ENCODE measurements at regions not wholly inside any gene's neighbourhood (a gene's known extent, or its start where the extent isn't known, plus 50 kb on each side); places are given as distances from the start of the nearest gene placed in this dataset.
"Not testable (repeated sequence)": the region's sequence is repeated elsewhere in the genome, so short reads cannot be mapped to it uniquely, and the experiment has no call there.

- Histone ChIP-seq H3K27me3 (ENCODE audit: insufficient read depth, low read depth, low read length) (no peaks in the 10 kb centered on the region), H3K9me3 (ENCODE audit: low read length) (no peaks in the 10 kb centered on the region), H3K36me3 (ENCODE audit: insufficient read depth, low read length) (no peaks in the 10 kb centered on the region), H3F3A (ENCODE audit: insufficient read depth, low read length, poor library complexity, severe bottlenecking) (no peaks in the 10 kb centered on the region), H3K4me2 (ENCODE audit: low read length) (no peak overlapping the region), H3K9ac (ENCODE audit: low read length) (no peak overlapping the region), H3K4me3 (ENCODE audit: low read length) (no peak overlapping the region), H3K27ac (ENCODE audit: low read length) (no peak overlapping the region), H3K79me2 (replicated peaks; ENCODE audit: insufficient read depth, low read length) (no peaks in the 10 kb centered on the region), H3K9me2 (ENCODE audit: insufficient read depth, low read length) (no peaks in the 10 kb centered on the region), H4K20me1 (ENCODE audit: insufficient read depth) (no peaks in the 10 kb centered on the region), H2AFZ (ENCODE audit: low read depth, low read length) (no peak overlapping the region)
- TF ChIP-seq SMC3 (conservative IDR thresholded peaks at IDR 0.05; ENCODE audit: poor library complexity) (no peak), EZH2 (IDR thresholded peaks at IDR 0.05; ENCODE audit: borderline replicate concordance, insufficient read depth, low read length, poor library complexity, severe bottlenecking) (no peak), POLR2AphosphoS5 (IDR thresholded peaks at IDR 0.05) (no peak), RAD21 (conservative IDR thresholded peaks at IDR 0.05) (no peak), EP300 (conservative IDR thresholded peaks at IDR 0.05; ENCODE audit: poor library complexity, severe bottlenecking) (no peak), TAF1 (IDR thresholded peaks at IDR 0.05; ENCODE audit: low read depth) (no peak), MXI1 (conservative IDR thresholded peaks at IDR 0.05; ENCODE audit: poor library complexity, severe bottlenecking) (no peak), REST (IDR thresholded peaks at IDR 0.05; ENCODE audit: borderline replicate concordance) (no peak), CTCF (IDR thresholded peaks at IDR 0.05; ENCODE audit: poor library complexity, severe bottlenecking) (no peak)
Measured at GRCh38 chr5:50535393-50535792, 94.3 kb upstream of the EMB start.

- not testable (repeated sequence) for H3K27ac ChIP-seq (ENCODE audit: low read length); H3K9me3 ChIP-seq (ENCODE audit: low read length); H3K27me3 ChIP-seq (ENCODE audit: insufficient read depth, low read depth, low read length); H4K20me1 ChIP-seq (ENCODE audit: insufficient read depth); H3K4me3 ChIP-seq (ENCODE audit: low read length); H2AFZ ChIP-seq (ENCODE audit: low read depth, low read length); H3K4me2 ChIP-seq (ENCODE audit: low read length); H3K36me3 ChIP-seq (ENCODE audit: insufficient read depth, low read length); H3K79me2 ChIP-seq (replicated peaks; ENCODE audit: insufficient read depth, low read length); H3F3A ChIP-seq (ENCODE audit: insufficient read depth, low read length, poor library complexity, severe bottlenecking); H3K9ac ChIP-seq (ENCODE audit: low read length); H3K9me2 ChIP-seq (ENCODE audit: insufficient read depth, low read length)
Measured at GRCh38 chr5:50537534-50537933, 96.4 kb upstream of the EMB start.

- H3K4me3 ChIP-seq (ENCODE audit: low read length), result no peak overlapping the region
- no peaks in the 10 kb centered on the region for H3K27me3 ChIP-seq (ENCODE audit: insufficient read depth, low read depth, low read length)
- H3K9me2 ChIP-seq (ENCODE audit: insufficient read depth, low read length), result no peaks in the 10 kb centered on the region
- H3K4me2 ChIP-seq (ENCODE audit: low read length), result no peak overlapping the region
- H4K20me1 ChIP-seq (ENCODE audit: insufficient read depth), result no peaks in the 10 kb centered on the region
- H3K9me3 ChIP-seq (ENCODE audit: low read length), result no peaks in the 10 kb centered on the region
- no peak for TF ChIP-seq RAD21 (conservative IDR thresholded peaks at IDR 0.05)
- no peak for TF ChIP-seq POLR2AphosphoS5 (IDR thresholded peaks at IDR 0.05)
- no peak for TF ChIP-seq MXI1 (conservative IDR thresholded peaks at IDR 0.05; ENCODE audit: poor library complexity, severe bottlenecking)
- no peak for TF ChIP-seq EP300 (conservative IDR thresholded peaks at IDR 0.05; ENCODE audit: poor library complexity, severe bottlenecking)
- no peak for TF ChIP-seq CTCF (IDR thresholded peaks at IDR 0.05; ENCODE audit: poor library complexity, severe bottlenecking)
- no peak for TF ChIP-seq SMC3 (conservative IDR thresholded peaks at IDR 0.05; ENCODE audit: poor library complexity)
- no peak for TF ChIP-seq EZH2 (IDR thresholded peaks at IDR 0.05; ENCODE audit: borderline replicate concordance, insufficient read depth, low read length, poor library complexity, severe bottlenecking)
- TF ChIP-seq REST (IDR thresholded peaks at IDR 0.05; ENCODE audit: borderline replicate concordance), result no peak
- TF ChIP-seq TAF1 (IDR thresholded peaks at IDR 0.05; ENCODE audit: low read depth), result no peak
- no peak overlapping the region for H3K27ac ChIP-seq (ENCODE audit: low read length)
- H3F3A ChIP-seq (ENCODE audit: insufficient read depth, low read length, poor library complexity, severe bottlenecking), result no peaks in the 10 kb centered on the region
- no peak overlapping the region for H3K9ac ChIP-seq (ENCODE audit: low read length)
- no peaks in the 10 kb centered on the region for H3K36me3 ChIP-seq (ENCODE audit: insufficient read depth, low read length)
- no peaks in the 10 kb centered on the region for H3K79me2 ChIP-seq (replicated peaks; ENCODE audit: insufficient read depth, low read length)
- no peak overlapping the region for H2AFZ ChIP-seq (ENCODE audit: low read depth, low read length)
Measured at GRCh38 chr5:50547303-50547702, 106.2 kb upstream of the EMB start.

All from neural cell (in vitro differentiated cells).